ENCODE measurements at regions not wholly inside any gene's neighbourhood (a gene's known extent, or its start where the extent isn't known, plus 50 kb on each side); places are given as distances from the start of the nearest gene placed in this dataset.
"Not testable (repeated sequence)": the region's sequence is repeated elsewhere in the genome, so short reads cannot be mapped to it uniquely, and the experiment has no call there.

GRCh38 chr17:13114601-13115031 lies 96.8 kb upstream of the ELAC2 start:
- Histone ChIP-seq H3K4me1 (no peaks in the 10 kb centered on the region), H3K27me3 (no peaks in the 10 kb centered on the region), H3K4me3 (no peak overlapping the region), H3K9ac (no peak overlapping the region), H3K9me3 (no peaks in the 10 kb centered on the region), H3K27ac (no peak overlapping the region), H3K36me3 (no peaks in the 10 kb centered on the region), H4K20me1 (no peaks in the 10 kb centered on the region), H3K4me2 (peak overlapping the region; percentile 5; the same call in 1 of the 2 replicates)
- no peak for TF ChIP-seq Cebpa-rat (IDR thresholded peaks at IDR 0.05)

- no peak overlapping the region for H3K27ac ChIP-seq
- no peak overlapping the region for H3K4me3 ChIP-seq
- H3K4me2 ChIP-seq = no peak overlapping the region
These were observed 96.1 kb upstream of the ELAC2 start for GRCh38 chr17:13113821-13114525.

DNA sequence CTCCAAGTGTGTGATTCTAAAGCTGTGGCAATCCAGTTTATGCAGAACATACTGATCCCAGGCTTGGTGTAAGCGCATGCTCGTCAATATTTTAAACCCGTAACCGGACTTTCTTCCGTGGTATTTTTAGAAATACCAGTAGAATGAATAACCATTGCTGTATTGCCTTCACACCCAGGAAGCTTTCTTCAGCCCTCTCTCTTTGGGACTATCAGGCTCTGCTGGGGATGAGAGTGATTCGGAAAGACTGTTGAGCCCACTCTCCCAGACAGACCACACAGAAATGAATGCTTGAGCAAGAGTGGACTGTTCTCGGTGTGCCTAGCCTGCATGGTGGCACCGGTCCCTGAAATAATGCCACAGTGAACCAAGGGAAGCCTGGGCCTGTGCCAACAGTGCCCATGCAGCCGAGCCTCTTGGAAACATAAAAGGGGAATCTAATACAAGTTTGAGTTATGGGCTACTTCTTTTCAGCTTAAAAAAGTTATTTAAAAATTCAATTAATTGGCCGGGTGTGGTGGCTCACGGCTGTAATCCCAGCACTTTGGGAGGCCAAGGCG lies 89.9 kb upstream of the ELAC2 start:
- Histone ChIP-seq H3K9me3 (peaks cover 3% of the 10 kb centered on the region), H3K9ac (no peak overlapping the region), H3K4me1 (peaks cover 10% of the 10 kb centered on the region; the same call in 1 of the 2 replicates), H3K27me3 (no peaks in the 10 kb centered on the region), H4K20me1 (no peaks in the 10 kb centered on the region), H3K27ac (no peak overlapping the region), H3K36me3 (no peaks in the 10 kb centered on the region), H3K4me3 (no peak overlapping the region), H3K4me2 (no peak overlapping the region)
- TF ChIP-seq Cebpa-rat (IDR thresholded peaks at IDR 0.05) = no peak

More at GRCh38 chr17:13113821-13114525, 96.1 kb upstream of the ELAC2 start:
- Histone ChIP-seq H3K9me3 (no peaks in the 10 kb centered on the region), H3K4me1 (no peaks in the 10 kb centered on the region), H3K9ac (no peak overlapping the region), H3K27me3 (no peaks in the 10 kb centered on the region), H4K20me1 (no peaks in the 10 kb centered on the region), H3K36me3 (no peaks in the 10 kb centered on the region)
- no peak for TF ChIP-seq Cebpa-rat (IDR thresholded peaks at IDR 0.05)

GRCh38 chr17:13106171-13106570 lies 88.3 kb upstream of the ELAC2 start:
- no peaks in the 10 kb centered on the region for H3K36me3 ChIP-seq
- H3K9me3 ChIP-seq = peaks cover 13% of the 10 kb centered on the region
- no peak overlapping the region for H3K27ac ChIP-seq
- H3K4me2 ChIP-seq = peak overlapping the region; percentile 2; the same call in 1 of the 2 replicates
- H3K27me3 ChIP-seq = no peaks in the 10 kb centered on the region
- H3K4me1 ChIP-seq = peaks cover 10% of the 10 kb centered on the region; the same call in 1 of the 2 replicates
- no peak overlapping the region for H3K4me3 ChIP-seq
- no peaks in the 10 kb centered on the region for H4K20me1 ChIP-seq
- no peak overlapping the region for H3K9ac ChIP-seq
- TF ChIP-seq Cebpa-rat (IDR thresholded peaks at IDR 0.05) = no peak

GRCh38 chr17:13104576-13104975 lies 86.7 kb upstream of the ELAC2 start:
- H3K4me3 ChIP-seq = no peak overlapping the region
- no peak overlapping the region for H3K9ac ChIP-seq
- H3K4me2 ChIP-seq = no peak overlapping the region
- H4K20me1 ChIP-seq = no peaks in the 10 kb centered on the region
- no peaks in the 10 kb centered on the region for H3K27me3 ChIP-seq
- no peaks in the 10 kb centered on the region for H3K36me3 ChIP-seq
- peaks cover 13% of the 10 kb centered on the region for H3K9me3 ChIP-seq
- peaks cover 10% of the 10 kb centered on the region; the same call in 1 of the 2 replicates for H3K4me1 ChIP-seq
- no peak for TF ChIP-seq Cebpa-rat (IDR thresholded peaks at IDR 0.05)
- no peak overlapping the region for H3K27ac ChIP-seq

- no peak overlapping the region for H3K4me2 ChIP-seq
- no peak overlapping the region for H3K4me3 ChIP-seq
- peaks cover 13% of the 10 kb centered on the region for H3K9me3 ChIP-seq
- no peak overlapping the region for H3K27ac ChIP-seq
- no peak for TF ChIP-seq Cebpa-rat (IDR thresholded peaks at IDR 0.05)
- H3K9ac ChIP-seq = no peak overlapping the region
- no peaks in the 10 kb centered on the region for H4K20me1 ChIP-seq
- H3K27me3 ChIP-seq = no peaks in the 10 kb centered on the region
- H3K36me3 ChIP-seq = no peaks in the 10 kb centered on the region
- H3K4me1 ChIP-seq = peaks cover 10% of the 10 kb centered on the region; the same call in 1 of the 2 replicates
These were observed 84.7 kb upstream of the ELAC2 start for GRCh38 chr17:13102477-13102876.

GRCh38 chr17:13099926-13100325 lies 82.1 kb upstream of the ELAC2 start:
- H3K4me3 ChIP-seq = no peak overlapping the region
- no peaks in the 10 kb centered on the region for H4K20me1 ChIP-seq
- H3K9me3 ChIP-seq = peaks cover 13% of the 10 kb centered on the region
- H3K4me1 ChIP-seq = peaks cover 8% of the 10 kb centered on the region; the same call in 1 of the 2 replicates
- H3K36me3 ChIP-seq = no peaks in the 10 kb centered on the region
- no peak overlapping the region for H3K4me2 ChIP-seq
- H3K27ac ChIP-seq = no peak overlapping the region
- no peaks in the 10 kb centered on the region for H3K27me3 ChIP-seq
- no peak for TF ChIP-seq Cebpa-rat (IDR thresholded peaks at IDR 0.05)
- no peak overlapping the region for H3K9ac ChIP-seq

DNA sequence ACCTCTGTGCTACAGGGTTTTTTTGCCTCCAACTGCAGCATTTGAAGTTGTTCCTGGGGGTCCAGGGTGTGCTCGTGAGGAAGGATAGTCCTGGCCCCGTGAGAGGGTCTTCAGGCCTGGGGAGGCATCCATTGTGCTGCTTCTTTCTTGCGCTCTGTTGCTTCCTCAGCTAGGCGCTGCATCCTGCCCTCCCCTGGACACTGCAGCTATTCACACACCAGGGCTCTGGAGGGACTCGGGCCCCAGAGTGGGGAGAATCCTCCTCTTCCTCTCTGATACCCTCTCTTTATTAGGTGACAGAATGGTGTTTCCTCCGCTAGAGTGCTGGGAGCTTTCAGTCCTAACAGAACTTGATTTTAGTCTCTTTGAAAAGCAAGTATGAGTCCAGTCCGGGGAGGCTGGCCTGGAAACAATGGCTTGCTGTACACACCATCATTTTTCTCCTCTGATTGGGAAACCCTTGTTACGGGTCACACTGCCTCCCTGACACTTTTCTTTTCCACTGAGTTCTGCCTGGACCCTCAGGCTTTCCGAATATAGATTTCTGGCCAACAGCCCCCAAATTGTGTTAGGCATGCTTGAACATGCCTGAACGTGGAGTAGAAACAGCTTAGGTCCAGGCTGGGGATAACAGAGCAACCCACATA lies 81.4 kb upstream of the ELAC2 start:
- no peak overlapping the region for H3K9ac ChIP-seq
- H3K4me2 ChIP-seq = no peak overlapping the region
- H3K4me1 ChIP-seq = peaks cover 8% of the 10 kb centered on the region; the same call in 1 of the 2 replicates
- no peaks in the 10 kb centered on the region for H3K36me3 ChIP-seq
- H3K9me3 ChIP-seq = peaks cover 13% of the 10 kb centered on the region
- H3K27ac ChIP-seq = no peak overlapping the region
- no peaks in the 10 kb centered on the region for H3K27me3 ChIP-seq
- H4K20me1 ChIP-seq = no peaks in the 10 kb centered on the region
- no peak for TF ChIP-seq Cebpa-rat (IDR thresholded peaks at IDR 0.05)
- H3K4me3 ChIP-seq = no peak overlapping the region

- H3K9ac ChIP-seq = no peak overlapping the region
- H3K27ac ChIP-seq = no peak overlapping the region
- no peaks in the 10 kb centered on the region for H3K27me3 ChIP-seq
- no peak overlapping the region for H3K4me2 ChIP-seq
- H3K4me1 ChIP-seq = peaks cover 8% of the 10 kb centered on the region; the same call in 1 of the 2 replicates
- H3K9me3 ChIP-seq = no peaks in the 10 kb centered on the region
- no peaks in the 10 kb centered on the region for H3K36me3 ChIP-seq
- no peak for TF ChIP-seq Cebpa-rat (IDR thresholded peaks at IDR 0.05)
- no peak overlapping the region for H3K4me3 ChIP-seq
- no peaks in the 10 kb centered on the region for H4K20me1 ChIP-seq
These were observed 78.5 kb upstream of the ELAC2 start for GRCh38 chr17:13096291-13096690.

DNA sequence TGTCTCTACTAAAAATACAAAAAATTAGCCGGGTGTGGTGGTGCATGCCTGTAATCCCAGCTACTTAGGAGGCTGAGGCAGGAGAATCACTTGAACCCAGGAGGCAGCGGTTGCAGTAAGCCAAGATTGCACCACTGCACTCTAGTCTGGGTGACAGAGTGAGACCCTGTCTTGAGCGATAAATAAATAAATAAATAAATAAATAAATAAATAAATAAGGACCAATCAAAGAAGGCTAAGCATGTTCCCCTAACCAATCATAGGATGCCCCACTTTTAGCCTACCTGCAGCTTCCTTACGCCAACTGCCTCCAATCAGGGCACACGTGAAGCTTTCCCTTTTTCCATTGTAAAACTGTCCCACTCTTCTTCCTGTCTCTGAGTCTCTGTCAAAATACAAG lies 74.2 kb upstream of the ELAC2 start:
- not testable (repeated sequence) for H3K4me3 ChIP-seq, H3K36me3 ChIP-seq, H3K27me3 ChIP-seq, H3K9ac ChIP-seq, H3K4me2 ChIP-seq, H3K27ac ChIP-seq, H3K4me1 ChIP-seq, H3K9me3 ChIP-seq, H4K20me1 ChIP-seq

All from BLaER1 (cell line).